ENCODE measurements at regions not wholly inside any gene's neighbourhood (a gene's known extent, or its start where the extent isn't known, plus 50 kb on each side); places are given as distances from the start of the nearest gene placed in this dataset.
A peak's percentile ranks its signal among the peaks of the same experiment; 100 is the strongest.
"Not testable (repeated sequence)": the region's sequence is repeated elsewhere in the genome, so short reads cannot be mapped to it uniquely, and the experiment has no call there.

- peak in 1 of 2 experiments; percentile 1 for DNase-seq
These were observed 200.1 kb upstream of the HEY2 start for GRCh38 chr6:125549202-125549884.

- no peak for DNase-seq
These were observed 198.5 kb upstream of the HEY2 start for GRCh38 chr6:125550892-125551291.

GRCh38 chr6:125552819-125553218 is 196.6 kb upstream of the HEY2 start:
- DNase-seq: no peak

- DNase-seq: no peak
These were observed 195.0 kb upstream of the HEY2 start for GRCh38 chr6:125554456-125554855.

- DNase-seq: no peak
These were observed 191.1 kb upstream of the HEY2 start for GRCh38 chr6:125558241-125558843.

GRCh38 chr6:125558907-125559306 is 190.5 kb upstream of the HEY2 start:
- DNase-seq: no peak

GRCh38 chr6:125562156-125562555 is 187.3 kb upstream of the HEY2 start:
- no peak for DNase-seq

- no peak for DNase-seq
These were observed 184.5 kb upstream of the HEY2 start for GRCh38 chr6:125564941-125565340.

GRCh38 chr6:125567407-125567806 is 182.0 kb upstream of the HEY2 start:
- no peak for DNase-seq

- DNase-seq: no peak
These were observed 180.8 kb upstream of the HEY2 start for GRCh38 chr6:125568609-125569008.

GRCh38 chr6:125570526-125570925 is 178.9 kb upstream of the HEY2 start:
- DNase-seq: no peak

GRCh38 chr6:125571207-125571755 is 178.2 kb upstream of the HEY2 start:
- DNase-seq: no peak

GRCh38 chr6:125574604-125575003 is 174.8 kb upstream of the HEY2 start:
- DNase-seq: no peak

- no peak for DNase-seq
These were observed 172.2 kb upstream of the HEY2 start for GRCh38 chr6:125577124-125577662.

- DNase-seq: no peak
These were observed 164.9 kb upstream of the HEY2 start for GRCh38 chr6:125584468-125584939.

GRCh38 chr6:125585470-125585869 is 164.0 kb upstream of the HEY2 start:
- DNase-seq: no peak

GRCh38 chr6:125586074-125586473 is 163.4 kb upstream of the HEY2 start:
- DNase-seq: no peak

- no peak for DNase-seq
These were observed 162.8 kb upstream of the HEY2 start for GRCh38 chr6:125586605-125587004.

- DNase-seq: no peak
These were observed 161.5 kb upstream of the HEY2 start for GRCh38 chr6:125587666-125588632.

GRCh38 chr6:125591796-125592195 is 157.6 kb upstream of the HEY2 start:
- not testable (repeated sequence) for DNase-seq

GRCh38 chr6:125593746-125594145 is 155.7 kb upstream of the HEY2 start:
- no peak for DNase-seq

- DNase-seq: no peak
These were observed 153.4 kb upstream of the HEY2 start for GRCh38 chr6:125596020-125596419.
